ENCODE measurements at regions not wholly inside any gene's neighbourhood (a gene's known extent, or its start where the extent isn't known, plus 50 kb on each side); places are given as distances from the start of the nearest gene placed in this dataset.

DNA sequence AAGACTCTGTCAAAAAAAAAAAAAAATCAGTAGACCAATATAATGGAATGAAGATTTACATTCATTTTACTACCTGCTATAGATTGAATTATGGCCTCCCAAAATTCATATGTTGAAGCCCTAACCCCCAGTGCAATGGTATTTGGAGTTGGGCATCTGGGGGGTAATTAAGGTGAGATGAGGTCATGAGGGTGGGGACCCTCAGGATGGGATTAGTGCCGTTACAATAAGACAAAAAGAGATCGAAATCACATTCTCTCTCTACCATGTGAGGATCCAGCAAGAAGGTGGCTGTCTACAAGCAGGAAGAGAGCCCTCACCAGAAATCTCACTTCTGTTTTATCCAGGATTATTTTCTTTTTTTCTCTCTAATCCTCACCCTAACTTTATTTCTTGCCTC is 100.6 kb upstream of the LOC128125822 start:
- WGBS (ENCODE audit: missing lambda C conversion rate) = 88% methylated on average over 2 of the region's 2 CpGs
- peaks cover 21% of the 10 kb centered on the region for H3K4me1 ChIP-seq
- POLR2A ChIA-PET = no interaction called here
- H3K4me2 ChIP-seq = no peak overlapping the region
- no peak for FAIRE-seq
- no peak for ATAC-seq
- no peaks in the 10 kb centered on the region for H3K9me3 ChIP-seq
- H3K27ac ChIP-seq = no peak overlapping the region
- CTCF ChIA-PET = interaction anchor here (0.6 kb wide), 1 partner anchor 193 kb away, joined by 3 read pairs; no protein-coding TSS in a partner anchor
- H3K4me3 ChIP-seq = no peak overlapping the region
- DNase-seq (ENCODE audit: low read depth in 1 of 2, low spot score in 1 of 2) = no peak
- no peak for TF ChIP-seq SREBF2 (IDR thresholded peaks at IDR 0.05)
- no peak for TF ChIP-seq USF2 (IDR thresholded peaks at IDR 0.05)
- no peak for TF ChIP-seq KDM1A (IDR thresholded peaks at IDR 0.05; ENCODE audit: low read depth)
- no peak for TF ChIP-seq HES2 (IDR thresholded peaks at IDR 0.05)
- no peak for TF ChIP-seq JUN (IDR thresholded peaks at IDR 0.05)
- TF ChIP-seq TP53 (CRISPR knock-in tag; IDR thresholded peaks at IDR 0.05) = no peak
- TF ChIP-seq ESRRA (IDR thresholded peaks at IDR 0.05; ENCODE audit: borderline replicate concordance, low read length) = no peak
- TF ChIP-seq NFE2L2 (conservative IDR thresholded peaks at IDR 0.05; ENCODE audit: low read length) = no peak
- TF ChIP-seq KDM5A (IDR thresholded peaks at IDR 0.05) = no peak
- TF ChIP-seq REST (IDR thresholded peaks at IDR 0.05) = no peak
- TF ChIP-seq TFCP2L1 (CRISPR knock-in tag; IDR thresholded peaks at IDR 0.05) = no peak
- no peak for TF ChIP-seq HOXB5 (CRISPR knock-in tag; IDR thresholded peaks at IDR 0.05)
- TF ChIP-seq CHD4 (IDR thresholded peaks at IDR 0.05; ENCODE audit: borderline replicate concordance) = no peak
- TF ChIP-seq MAFK (IDR thresholded peaks at IDR 0.05; ENCODE audit: partially characterized antibody) = no peak
- no peak for TF ChIP-seq MAZ (IDR thresholded peaks at IDR 0.05; ENCODE audit: borderline replicate concordance, low read depth, low read length)
- no peak for TF ChIP-seq FOXS1 (CRISPR knock-in tag; IDR thresholded peaks at IDR 0.05)
- TF ChIP-seq, protein P1, sequence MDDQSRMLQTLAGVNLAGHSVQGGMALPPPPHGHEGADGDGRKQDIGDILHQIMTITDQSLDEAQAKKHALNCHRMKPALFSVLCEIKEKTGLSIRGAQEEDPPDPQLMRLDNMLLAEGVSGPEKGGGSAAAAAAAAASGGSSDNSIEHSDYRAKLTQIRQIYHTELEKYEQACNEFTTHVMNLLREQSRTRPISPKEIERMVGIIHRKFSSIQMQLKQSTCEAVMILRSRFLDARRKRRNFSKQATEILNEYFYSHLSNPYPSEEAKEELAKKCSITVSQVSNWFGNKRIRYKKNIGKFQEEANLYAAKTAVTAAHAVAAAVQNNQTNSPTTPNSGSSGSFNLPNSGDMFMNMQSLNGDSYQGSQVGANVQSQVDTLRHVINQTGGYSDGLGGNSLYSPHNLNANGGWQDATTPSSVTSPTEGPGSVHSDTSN (IDR thresholded peaks at IDR 0.05) = no peak

DNA sequence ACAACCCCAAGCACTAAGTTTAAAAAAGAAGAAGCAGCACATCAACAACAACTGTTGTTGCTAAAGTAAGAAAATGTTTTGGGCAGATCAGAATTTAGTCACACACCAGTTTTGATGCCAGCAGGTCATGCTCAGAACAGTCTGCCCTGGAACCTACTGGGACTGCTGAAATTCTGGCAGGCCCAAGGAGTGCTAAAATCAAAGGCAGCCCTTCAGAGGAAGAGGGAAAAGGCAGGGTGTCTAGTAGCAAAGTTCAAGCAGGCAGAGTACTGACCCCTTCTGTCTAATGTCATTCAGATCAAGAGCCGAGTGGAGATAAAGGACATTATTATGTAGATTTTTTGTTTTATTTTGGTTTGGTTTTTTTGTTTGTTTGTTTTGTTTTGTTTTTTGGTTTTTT is 96.6 kb upstream of the LOC128125822 start:
- H3K27ac ChIP-seq = peak overlapping the region; percentile 57 to 80; a peak in 5 of 6 replicates
- TF ChIP-seq CBX8 (IDR thresholded peaks at IDR 0.05) (no peak), EP300 (IDR thresholded peaks at IDR 0.05) (no peak), HOXB5 (CRISPR knock-in tag; IDR thresholded peaks at IDR 0.05) (no peak), RCOR1 (IDR thresholded peaks at IDR 0.05; ENCODE audit: low read depth, low read length) (no peak), NFE2L2 (conservative IDR thresholded peaks at IDR 0.05; ENCODE audit: low read length) (no peak), TFCP2L1 (CRISPR knock-in tag; IDR thresholded peaks at IDR 0.05) (no peak)
- TF ChIP-seq, protein P2, sequence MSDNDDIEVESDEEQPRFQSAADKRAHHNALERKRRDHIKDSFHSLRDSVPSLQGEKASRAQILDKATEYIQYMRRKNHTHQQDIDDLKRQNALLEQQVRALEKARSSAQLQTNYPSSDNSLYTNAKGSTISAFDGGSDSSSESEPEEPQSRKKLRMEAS (IDR thresholded peaks at IDR 0.05) = no peak
- ATAC-seq (peak; percentile 30 to 65; a peak in 4 of 6 replicates), DNase-seq (ENCODE audit: low read depth in 1 of 2, low spot score in 1 of 2) (no peak), FAIRE-seq (no peak)
- H3K4me1 ChIP-seq = peaks cover 40% of the 10 kb centered on the region
- CTCF ChIA-PET = interaction anchor here (0.5 to 1.5 kb wide), 2 partner anchors 123 to 124 kb away, joined by 3 to 5 read pairs; no protein-coding TSS in a partner anchor
- H3K4me2 ChIP-seq = peak overlapping the region; percentile 52; the same call in 2 of the 3 replicates
- H3K9me3 ChIP-seq = no peaks in the 10 kb centered on the region
- 50% methylated on average over 1 of the region's 1 CpG for WGBS (ENCODE audit: missing lambda C conversion rate)
- POLR2A ChIA-PET = interaction anchor here (1.3 kb wide), 1 partner anchor 34 kb away, joined by 3 read pairs; no protein-coding TSS in a partner anchor
- H3K4me3 ChIP-seq = no peak overlapping the region

Measured in A549 (cell line).